HG02571 (cell line): ENCODE measurements at regions not wholly inside any gene's neighbourhood (a gene's known extent, or its start where the extent isn't known, plus 50 kb on each side); places are given as distances from the start of the nearest gene placed in this dataset.
"Not testable (repeated sequence)": the region's sequence is repeated elsewhere in the genome, so short reads cannot be mapped to it uniquely, and the experiment has no call there.

Experiments
- ATAC-seq: cut with Tn5 transposase; IDR thresholded peaks from one replicate; pipeline ENCODE4 v1.9.1; 2021; ENCODE audit warnings: mild to moderate bottlenecking, moderate library complexity; ENCODE audit not compliant: unreplicated experiment

- no peak for ATAC-seq
These were observed 68.7 kb downstream of the VSIG4 start for GRCh38 chrX:65971151-65971550.

- ATAC-seq, result not testable (repeated sequence)
These were observed 72.7 kb downstream of the VSIG4 start for GRCh38 chrX:65967159-65967558.

- ATAC-seq, result no peak
These were observed 78.2 kb downstream of the VSIG4 start for GRCh38 chrX:65961714-65962113.

- no peak for ATAC-seq
These were observed 91.8 kb downstream of the VSIG4 start for GRCh38 chrX:65948103-65948502.

GRCh38 chrX:65941775-65942174 lies 98.1 kb downstream of the VSIG4 start:
- no peak for ATAC-seq

- no peak for ATAC-seq
These were observed 106.7 kb downstream of the VSIG4 start for GRCh38 chrX:65933085-65933589.

GRCh38 chrX:65932173-65933084 lies 107.5 kb downstream of the VSIG4 start:
- ATAC-seq, result no peak

GRCh38 chrX:65928522-65928921 lies 111.4 kb downstream of the VSIG4 start:
- ATAC-seq, result no peak

- not testable (repeated sequence) for ATAC-seq
These were observed 112.5 kb downstream of the VSIG4 start for GRCh38 chrX:65927386-65927785.

- no peak for ATAC-seq
These were observed 113.5 kb downstream of the VSIG4 start for GRCh38 chrX:65926095-65927019.

- no peak for ATAC-seq
These were observed 114.3 kb downstream of the VSIG4 start for GRCh38 chrX:65925592-65925991.

- no peak for ATAC-seq
These were observed 114.9 kb downstream of the VSIG4 start for GRCh38 chrX:65925005-65925404.

GRCh38 chrX:65921363-65921762 lies 118.5 kb downstream of the VSIG4 start:
- ATAC-seq, result no peak

GRCh38 chrX:65920620-65921019 lies 119.3 kb downstream of the VSIG4 start:
- no peak for ATAC-seq

- no peak for ATAC-seq
These were observed 129.0 kb downstream of the VSIG4 start for GRCh38 chrX:65910899-65911298.

GRCh38 chrX:65903750-65904149 lies 136.1 kb downstream of the VSIG4 start:
- no peak for ATAC-seq

- no peak for ATAC-seq
These were observed 137.9 kb downstream of the VSIG4 start for GRCh38 chrX:65902011-65902410.

GRCh38 chrX:65900850-65901844 lies 138.7 kb downstream of the VSIG4 start:
- ATAC-seq, result no peak

- ATAC-seq, result no peak
These were observed 145.7 kb downstream of the VSIG4 start for GRCh38 chrX:65894133-65894532.

- not testable (repeated sequence) for ATAC-seq
These were observed 148.1 kb downstream of the VSIG4 start for GRCh38 chrX:65891817-65892216.
